SHP77 treated with DMSO at 0.1 percent for 48 hours (cell line): ENCODE measurements at regions not wholly inside any gene's neighbourhood (a gene's known extent, or its start where the extent isn't known, plus 50 kb on each side); places are given as distances from the start of the nearest gene placed in this dataset.
"Not testable (repeated sequence)": the region's sequence is repeated elsewhere in the genome, so short reads cannot be mapped to it uniquely, and the experiment has no call there.

ENCODE experiments used
- DNase-seq: peaks from one replicate; lab custom pipeline; 2025; lab: John Stamatoyannopoulos, UW

DNA sequence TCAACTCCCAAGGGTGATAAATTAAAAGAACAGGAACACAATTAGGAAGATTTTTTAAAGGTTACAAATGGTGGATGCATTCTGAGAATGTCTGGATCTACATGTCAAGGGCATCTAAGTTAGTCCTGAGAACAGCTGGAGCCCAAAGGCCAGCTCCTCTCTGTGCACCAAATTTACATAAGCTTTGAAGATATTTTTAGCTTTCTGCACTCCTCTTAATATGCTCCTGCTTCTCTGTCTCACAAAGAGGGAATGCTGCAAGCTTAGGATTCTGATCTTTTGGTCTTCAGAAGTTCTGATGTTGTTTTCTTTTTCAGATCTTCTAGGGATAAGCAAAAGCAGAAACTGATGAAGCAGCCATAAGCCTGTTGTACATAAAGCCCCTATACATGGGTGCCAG lies 309.8 kb upstream of the NCAM1 start:
- DNase-seq, result no peak

DNA sequence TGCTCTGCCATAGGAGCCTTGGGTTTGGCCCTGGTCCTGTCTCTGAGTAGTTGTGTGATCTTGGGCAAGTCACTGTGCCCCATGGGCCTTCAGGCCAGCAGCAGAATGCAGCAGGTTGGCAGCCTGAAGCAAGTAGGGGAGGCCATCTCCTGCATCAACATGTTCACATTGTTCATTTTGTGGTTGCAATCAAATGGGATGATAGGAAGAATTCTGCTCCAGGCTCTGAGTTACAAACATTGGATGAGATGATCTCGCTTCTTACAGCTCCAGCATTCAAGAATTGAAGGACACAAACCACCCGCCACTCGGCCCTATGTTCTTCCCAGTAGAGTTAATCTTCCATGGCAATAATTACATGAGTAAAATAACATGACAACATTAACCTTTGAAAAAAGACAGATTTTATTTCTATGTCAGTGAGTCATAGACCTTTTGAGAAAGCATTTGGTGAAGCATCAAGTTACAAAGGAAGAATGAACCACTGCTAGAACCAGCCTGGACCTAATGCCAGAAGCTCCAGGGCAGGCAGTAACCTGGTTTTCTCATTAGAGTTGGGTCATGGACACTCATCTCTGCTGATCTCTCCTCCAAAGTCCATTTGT lies 308.3 kb upstream of the NCAM1 start:
- DNase-seq, result no peak

DNA sequence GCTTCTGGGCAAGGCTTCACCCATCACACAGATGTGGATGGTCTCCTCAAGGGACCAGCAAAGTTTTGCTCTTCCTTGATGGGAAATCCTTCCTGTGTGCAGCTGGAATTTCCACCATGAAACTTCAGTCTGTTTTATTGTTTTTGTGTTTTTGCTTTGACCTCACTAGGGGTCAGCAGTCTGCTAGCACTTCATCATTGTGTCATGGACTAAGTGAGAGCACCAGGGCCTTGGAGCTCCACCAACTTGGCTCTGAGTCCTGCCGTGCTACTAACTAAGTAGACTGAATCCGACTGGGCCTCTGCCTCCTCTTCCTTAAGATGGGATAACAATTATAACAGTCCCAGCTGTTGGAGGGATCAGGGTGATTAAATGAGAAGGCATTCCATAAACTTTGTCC lies 305.8 kb upstream of the NCAM1 start:
- no peak for DNase-seq

DNA sequence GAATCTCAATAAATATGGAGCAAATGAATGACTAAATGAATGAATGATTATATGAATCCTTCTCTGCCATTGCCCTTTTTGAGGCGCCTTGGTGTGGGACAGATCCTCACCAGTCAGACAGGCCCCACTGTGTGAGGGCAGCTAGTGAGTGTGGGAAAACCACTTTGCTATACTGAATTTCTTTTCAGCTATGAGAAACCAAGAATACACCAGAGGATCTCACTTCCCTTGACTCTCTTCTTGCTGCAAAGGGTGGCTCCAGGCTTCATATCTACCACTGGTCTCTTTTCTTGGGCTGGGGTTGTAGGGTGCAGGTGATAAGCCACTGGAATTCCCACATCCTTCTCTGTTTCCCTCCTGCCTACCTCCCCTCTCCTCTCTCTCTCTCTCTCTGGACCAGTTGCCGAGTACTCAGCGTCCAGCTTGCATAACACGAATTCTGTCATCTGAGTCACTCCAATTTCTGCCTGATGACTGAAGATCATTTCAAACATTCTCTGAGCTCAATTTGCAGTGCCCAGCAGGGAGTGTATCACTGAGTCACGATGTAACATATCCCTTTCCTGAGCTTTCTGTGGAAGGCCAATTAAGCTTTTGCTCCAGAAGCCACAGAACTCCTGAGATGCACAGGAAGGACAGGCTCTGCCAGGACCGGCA lies 304.3 kb upstream of the NCAM1 start:
- DNase-seq, result no peak

DNA sequence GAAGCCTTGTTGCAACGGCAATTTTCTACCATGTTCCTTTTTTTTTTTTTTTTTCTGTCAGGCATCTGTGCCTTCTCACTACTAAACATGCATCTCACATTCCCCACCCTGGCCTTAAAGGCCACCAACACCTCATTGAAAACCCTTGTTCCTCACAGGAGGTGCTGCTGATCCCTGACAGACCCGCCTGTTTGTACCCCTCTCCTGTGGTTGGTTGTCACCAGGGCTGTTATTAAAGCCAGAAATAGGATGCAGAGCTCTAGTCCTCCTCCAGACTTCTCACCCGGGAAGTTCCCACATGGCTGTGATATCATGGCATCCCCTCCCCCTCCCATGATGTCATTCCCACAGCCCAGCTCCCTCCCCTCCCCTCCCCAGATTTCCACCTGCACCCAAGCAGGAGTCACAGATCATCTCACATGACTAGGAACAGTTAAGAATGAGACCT lies 302.8 kb upstream of the NCAM1 start:
- DNase-seq, result no peak

DNA sequence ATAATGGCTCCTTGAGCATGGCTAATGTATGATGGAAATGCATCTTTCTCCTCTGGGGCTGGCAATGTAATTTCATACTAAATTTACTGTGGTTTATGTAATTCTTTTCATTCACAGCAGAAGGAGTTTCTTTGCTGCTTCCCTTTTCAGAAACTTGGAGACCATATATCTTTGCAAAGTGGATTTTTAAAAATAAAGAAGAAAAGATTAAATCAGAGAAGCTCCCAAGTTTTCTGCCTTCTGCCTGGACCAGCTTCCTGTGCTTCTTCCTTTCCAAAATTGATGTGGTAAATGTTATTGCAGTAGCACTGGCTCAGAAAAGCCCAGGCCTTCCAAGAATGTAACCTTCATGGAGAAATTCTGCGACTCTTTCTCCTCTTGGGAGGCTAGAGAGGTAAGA lies 300.1 kb upstream of the NCAM1 start:
- DNase-seq, result no peak

DNA sequence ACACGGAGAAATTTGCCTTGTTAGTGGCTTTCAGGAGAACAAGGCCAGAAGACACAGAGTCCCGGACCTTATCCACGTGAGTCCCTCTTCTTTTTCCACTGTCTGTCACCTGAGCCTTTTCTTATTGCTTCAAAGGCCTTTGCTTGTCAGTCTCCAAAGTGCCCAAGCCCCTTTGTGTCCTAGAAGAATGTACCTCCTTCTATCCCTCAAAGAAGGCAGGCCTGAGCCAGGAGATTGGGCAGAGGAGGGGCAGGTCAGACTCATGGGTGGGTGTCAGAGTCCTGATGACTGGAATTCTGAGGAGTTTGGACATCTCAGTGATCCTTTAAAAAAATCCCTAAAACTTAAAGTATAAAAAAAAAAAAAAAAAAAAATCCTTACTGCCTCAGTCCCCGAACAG lies 299.6 kb upstream of the NCAM1 start:
- no peak for DNase-seq

DNA sequence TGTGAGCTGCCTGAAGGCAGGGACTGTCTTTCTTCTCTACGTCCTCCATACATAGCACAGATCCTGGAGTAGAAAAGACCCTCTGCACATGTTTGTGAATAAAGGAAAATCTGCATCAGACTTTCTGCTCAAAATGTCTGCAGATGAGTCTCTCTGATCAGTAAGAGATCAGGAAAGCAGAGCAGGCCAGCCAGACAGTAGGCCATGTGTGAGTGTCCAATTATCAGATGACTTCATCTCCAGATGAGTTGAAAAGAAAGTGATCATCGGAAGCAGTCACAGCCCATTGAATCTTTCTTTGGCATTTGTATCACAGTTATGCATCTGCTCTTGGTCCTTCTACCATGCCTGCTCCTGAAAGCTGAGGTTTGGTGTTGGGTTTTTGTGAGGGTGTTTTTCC lies 298.7 kb upstream of the NCAM1 start:
- no peak for DNase-seq

DNA sequence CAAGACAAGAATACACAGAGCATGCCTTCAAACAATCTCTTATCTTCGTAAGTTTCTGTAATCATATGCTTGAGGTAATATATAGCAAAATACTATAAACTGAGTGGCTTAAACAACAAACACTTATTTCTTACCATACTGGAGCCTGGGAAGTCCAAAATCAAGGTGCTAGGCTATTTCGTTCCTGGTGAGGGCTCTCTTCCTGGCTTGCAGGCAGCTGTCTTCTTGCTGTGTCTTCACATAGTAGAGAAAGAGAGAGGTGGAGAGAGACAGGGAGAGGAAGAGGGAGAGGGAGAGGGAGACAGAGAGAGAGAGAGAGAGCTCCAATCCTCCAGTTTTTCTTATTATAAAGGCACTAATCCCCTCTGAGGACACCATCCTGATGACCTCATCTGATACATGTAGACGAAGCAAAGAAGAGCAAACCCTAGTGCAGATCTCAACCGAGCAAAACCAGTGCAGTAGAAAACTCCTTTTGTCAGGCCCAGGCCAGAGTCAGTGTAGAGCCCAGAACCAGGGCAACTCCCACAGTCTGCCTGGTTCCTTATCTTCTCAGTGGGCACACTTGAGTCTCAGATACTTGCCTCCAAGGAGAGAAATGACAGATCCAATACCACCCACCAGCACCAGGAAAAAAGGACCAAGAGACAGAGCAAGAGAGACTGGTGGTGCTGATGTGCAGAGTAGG lies 297.1 kb upstream of the NCAM1 start:
- no peak for DNase-seq

DNA sequence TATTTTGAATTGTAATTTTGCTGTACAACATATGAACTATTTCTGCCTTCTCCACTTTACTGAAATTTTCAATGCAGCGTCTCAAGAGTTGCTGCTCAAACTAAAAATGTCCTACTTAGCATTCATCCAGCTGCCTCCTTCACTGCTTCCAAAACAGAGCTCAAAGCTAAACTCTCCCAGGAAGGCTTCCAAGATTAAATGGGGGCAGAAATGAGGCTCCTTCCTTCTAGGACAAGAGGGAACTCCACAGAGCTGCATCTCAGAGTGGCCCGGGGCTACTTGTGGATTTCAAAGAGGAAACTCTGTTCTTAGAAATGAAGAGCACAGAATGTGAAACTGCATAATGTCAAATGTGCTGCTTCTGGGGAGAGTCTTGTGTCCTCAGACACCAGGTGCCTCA lies 295.9 kb upstream of the NCAM1 start:
- DNase-seq, result no peak

DNA sequence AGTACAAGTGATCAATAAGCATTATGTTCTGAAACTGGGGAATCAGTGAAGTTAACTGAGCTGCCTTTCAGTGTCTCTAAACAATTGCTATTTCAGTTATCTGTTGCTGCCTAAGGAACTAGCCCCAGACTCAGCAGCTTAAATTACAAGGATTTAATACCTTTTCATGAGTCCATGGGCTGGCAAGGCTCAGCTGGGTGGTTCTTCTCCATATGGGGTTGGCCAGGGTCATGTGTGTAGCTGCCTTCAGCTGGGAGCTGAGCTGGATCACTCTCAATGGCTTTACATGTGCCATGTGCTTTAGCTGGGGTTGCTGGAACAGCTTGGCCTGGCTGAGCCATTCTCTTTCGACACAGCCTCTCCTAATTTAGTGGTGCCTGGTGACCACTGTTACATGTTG lies 295.0 kb upstream of the NCAM1 start:
- DNase-seq, result no peak

DNA sequence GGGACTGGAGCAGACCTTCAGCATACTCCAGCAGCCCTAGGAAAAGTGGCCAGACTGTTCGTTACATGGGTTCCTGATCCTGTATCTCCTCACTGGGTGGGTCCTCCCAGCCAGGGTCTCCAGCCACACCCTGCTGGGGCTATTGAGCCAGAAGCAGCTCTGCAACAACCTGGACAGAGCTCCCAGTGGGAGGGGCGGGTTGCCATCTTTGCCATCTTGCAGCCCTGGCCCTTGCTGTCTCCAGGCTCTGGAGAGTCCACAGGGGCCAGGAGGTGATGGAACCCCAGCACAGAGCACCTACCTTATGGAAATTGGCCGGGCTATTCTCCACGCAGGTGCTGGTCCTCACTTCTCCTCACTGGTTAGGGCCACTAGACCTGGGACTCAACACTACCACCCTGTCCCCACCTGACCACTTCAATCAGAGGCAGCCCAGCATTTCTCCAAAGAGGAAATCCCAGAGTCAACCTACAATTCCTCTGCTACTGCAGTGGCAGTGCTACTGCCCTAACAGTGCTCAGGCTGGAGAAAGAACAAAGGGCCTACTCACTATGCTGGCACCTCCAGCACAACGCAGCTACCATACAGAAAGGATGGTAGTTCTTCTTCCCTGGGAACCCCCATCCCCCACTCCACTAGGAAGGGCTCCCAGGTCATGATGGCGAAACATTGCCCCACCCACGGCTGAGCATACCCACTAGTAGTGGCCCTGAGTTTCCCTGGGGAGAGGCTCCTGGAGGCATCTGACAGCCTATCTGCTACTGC lies 290.2 kb upstream of the NCAM1 start:
- no peak for DNase-seq

DNA sequence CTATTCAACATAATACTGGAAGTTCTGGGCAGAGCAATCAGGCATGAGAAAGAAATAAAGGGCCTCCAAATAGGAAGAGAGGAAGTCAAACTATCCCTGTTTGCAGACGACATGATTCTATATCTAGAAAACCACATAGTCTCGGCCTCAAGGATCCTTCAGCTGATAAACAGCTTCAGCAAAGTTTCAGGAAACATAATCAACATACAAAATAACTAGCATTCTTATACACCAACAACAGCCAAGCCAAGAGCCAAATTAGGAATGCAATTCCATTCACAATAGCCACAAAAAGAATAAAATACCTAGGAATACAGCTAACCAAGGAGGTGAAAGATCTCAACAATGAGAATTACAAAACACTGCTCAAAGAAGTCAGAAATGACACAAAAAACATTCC lies 287.8 kb upstream of the NCAM1 start:
- DNase-seq, result not testable (repeated sequence)

DNA sequence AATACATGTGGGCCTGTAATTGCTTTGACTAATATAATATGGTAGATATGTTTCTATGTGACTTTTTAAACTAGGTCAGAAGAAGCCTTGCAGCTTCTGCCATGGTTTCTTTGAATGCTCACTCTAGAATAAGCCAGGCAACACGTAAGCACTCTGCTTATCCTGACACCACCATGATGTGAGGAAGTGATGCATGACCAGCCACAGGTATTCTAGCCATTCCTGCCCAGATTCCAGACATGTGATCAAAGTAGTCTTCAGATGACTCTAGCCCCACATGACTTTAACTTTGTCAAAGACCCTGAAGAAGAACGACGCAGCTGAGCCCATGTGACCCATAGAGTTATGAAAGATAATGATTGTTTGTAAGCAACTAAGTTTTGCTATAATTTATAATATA lies 276.1 kb upstream of the NCAM1 start:
- DNase-seq, result no peak

DNA sequence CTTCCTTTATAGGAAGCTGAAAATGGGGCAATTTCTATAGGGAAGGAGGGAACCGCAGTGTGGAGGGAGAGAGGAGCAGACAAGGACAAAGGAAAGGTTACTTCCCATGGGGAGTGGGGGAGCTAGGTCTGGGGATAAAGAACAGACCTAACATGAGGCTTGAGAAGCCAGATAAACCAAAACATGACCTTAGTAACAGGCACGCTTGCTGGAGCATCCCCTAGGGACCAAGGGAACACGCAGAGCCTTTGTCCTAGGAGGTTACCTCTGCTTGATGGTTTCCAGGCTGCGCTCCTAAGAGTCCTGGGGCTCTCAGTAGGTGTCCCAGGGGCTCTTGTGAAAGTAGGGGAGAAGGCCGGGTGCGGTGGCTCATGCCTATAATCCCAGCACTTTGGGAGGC lies 271.4 kb upstream of the NCAM1 start:
- no peak for DNase-seq

DNA sequence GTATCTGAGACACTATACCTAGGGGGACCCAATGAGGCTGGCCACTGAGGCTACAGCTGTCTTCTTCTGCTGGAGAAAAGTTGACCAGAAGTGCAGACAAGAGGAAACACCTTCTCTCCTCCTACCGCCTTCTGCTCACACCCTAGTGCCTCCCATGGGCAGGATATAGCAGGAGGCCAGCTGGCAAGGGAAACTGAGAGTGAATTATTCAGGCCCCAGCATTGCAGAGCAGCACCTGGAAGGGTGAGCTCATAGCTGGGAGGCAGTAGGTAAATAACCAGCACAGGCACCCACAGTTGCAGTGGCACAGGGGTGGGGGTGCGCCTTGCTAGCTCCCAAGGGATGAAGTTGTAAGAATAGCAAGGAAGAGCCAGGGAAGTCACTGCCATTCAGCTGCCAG lies 267.4 kb upstream of the NCAM1 start:
- no peak for DNase-seq

DNA sequence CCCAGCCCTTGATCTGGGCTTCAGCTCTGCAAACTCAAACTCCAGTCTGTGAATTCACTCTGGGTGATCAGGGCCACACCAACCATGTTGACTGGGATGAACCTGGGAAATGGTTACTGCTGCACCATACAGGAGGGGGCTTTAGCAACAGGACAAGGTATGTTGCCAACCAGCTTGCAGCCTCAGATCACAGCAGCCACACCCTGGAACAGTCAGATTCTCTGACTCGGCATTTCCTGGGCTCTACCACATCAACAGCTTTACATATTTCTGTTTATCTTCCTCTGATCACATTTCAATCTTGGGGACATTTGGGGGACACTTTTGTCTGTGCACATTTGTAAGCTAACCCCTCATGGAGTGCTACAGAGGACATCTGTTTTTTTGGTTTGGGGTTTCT lies 267.0 kb upstream of the NCAM1 start:
- DNase-seq, result no peak

DNA sequence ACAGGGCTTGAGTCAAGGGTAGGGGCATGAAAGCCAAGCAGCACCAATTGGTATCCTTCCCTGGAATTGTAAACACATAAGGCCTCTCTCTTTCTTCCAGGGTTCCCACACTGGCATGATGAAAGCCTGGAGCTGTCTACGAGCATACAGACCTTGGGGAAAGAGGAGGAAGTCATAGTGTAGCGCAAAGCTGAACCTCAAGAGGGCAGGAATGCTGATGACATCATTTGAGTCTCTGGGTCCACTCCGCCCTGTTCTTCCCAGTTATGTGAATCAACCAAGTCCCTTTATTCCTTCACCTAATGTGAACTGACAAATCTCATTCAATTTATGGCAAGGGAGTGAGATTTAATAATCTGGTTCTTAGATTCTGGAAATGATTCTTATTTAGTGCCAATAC lies 266.4 kb upstream of the NCAM1 start:
- no peak for DNase-seq

DNA sequence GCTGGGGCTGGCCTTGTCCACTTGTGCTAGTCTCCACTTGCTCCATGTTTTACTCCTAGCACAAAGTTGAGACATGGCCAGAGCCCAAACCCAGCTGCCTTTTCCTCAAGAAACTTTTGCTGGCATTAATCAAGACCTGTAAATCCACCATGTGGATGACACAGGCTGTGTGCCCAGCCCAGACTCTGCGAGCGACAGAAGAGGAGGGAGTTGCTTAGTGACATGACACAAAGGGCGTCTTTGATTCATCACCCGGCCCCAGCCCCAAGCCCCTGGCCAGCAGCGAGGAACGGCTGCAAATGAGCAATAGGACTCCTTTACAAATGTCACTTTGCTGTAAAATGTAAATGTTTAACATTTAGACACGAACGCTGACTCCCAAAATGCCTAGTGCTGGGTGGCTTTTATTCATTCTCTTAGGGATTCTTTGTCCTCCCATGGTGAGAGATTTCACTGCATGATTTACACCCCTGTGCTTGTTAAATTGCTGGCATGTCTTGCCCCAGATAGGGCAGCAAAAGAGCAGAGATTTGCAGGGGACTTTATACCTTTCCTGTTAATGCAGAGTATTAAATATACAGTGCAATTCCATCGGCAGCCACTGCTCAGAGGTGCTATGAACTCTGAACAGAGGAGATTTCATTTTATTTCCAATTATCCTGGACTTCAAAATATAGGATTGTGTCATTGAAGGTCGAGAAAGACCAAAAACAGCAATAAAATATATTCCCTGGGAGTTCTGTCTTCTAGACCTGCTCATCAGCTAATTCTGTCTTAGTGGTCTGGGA lies 263.6 kb upstream of the NCAM1 start:
- DNase-seq, result no peak

DNA sequence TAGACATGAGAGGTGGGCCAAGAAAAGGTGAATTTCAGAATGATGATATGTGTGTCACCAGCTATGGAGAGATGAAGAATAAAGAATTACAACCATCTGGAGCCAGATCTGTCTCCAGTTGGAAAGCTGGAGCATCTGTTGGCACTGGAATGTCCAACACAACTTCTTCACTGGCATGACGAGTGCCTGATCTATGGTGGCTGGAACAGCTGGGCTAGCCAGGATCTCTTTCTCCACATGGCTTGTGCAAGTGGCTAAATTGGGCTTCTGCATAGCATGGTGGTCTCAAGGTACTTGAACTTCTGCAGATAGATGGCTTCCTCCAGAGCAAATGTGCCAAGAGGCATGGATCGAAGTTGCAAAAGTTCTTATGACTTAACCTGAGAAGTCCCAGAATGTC lies 256.1 kb upstream of the NCAM1 start:
- no peak for DNase-seq

DNA sequence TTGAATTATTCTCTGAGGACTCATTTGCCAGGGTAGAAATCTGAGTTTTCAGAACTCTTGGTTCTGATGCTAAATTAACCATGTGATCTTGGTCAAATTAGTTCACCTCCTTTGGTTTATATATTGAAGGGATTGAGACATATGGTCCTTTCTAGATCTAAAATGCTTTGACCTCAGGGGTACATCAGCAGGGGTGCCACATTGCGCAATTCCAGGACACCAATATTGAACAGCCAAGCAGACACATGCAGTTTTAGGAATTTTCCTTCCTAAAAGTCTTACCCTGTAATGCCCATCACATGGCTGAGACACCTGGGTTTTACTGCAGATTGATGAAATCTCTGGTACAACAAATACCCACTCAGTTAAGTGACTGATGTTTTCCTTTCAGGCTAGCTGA lies 254.4 kb upstream of the NCAM1 start:
- DNase-seq, result no peak

DNA sequence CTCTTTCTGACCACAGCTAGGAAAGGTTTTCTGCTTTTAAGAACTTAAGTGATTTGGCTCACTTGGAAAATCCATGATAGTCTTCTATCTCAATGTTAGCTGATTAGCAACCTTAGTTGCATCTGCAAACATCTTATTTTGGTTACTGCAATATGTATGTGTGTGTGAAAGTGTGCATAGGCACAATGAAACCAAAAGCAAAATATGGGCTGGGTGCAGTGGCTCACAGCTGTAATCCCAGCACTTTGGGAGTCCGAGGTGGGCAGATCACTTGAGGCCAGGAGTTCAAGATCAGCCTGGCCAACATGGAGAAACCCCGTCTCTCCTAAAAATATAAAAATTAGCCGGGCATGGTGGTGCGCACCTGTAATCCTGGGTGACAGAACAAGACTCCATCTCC lies 246.9 kb upstream of the NCAM1 start:
- DNase-seq, result not testable (repeated sequence)
